H9 (cell line): ENCODE measurements at regions not wholly inside any gene's neighbourhood (a gene's known extent, or its start where the extent isn't known, plus 50 kb on each side); places are given as distances from the start of the nearest gene placed in this dataset.

Experiments used
- DNase-seq: peaks from one replicate; pipeline ENCODE4 v3.0.0-alpha.2; 2017
- H2AFZ ChIP-seq: one replicate; pipeline ENCODE4 v1.6.1; 2013; ENCODE audit warnings: mild to moderate bottlenecking, low read length, control low read depth, moderate library complexity
- H2AK5ac ChIP-seq: 2 replicates; pipeline ENCODE4 v1.6.1; 2013; ENCODE audit warnings: low read length, control low read depth, mixed read lengths; ENCODE audit not compliant: insufficient read length
- H2BK120ac ChIP-seq: one replicate; pipeline ENCODE4 v1.6.1; 2013; ENCODE audit warnings: low read depth, mild to moderate bottlenecking, low read length, control low read depth, inconsistent platforms; ENCODE audit not compliant: poor library complexity, severe bottlenecking
- H2BK12ac ChIP-seq: 2 replicates; pipeline ENCODE4 v1.6.1; 2013; ENCODE audit warnings: low read length, control low read depth, mixed read lengths, low read depth; ENCODE audit not compliant: insufficient read length
- H2BK15ac ChIP-seq: 2 replicates; pipeline ENCODE4 v1.6.1; 2013; ENCODE audit warnings: low read depth, low read length, control low read depth
- H2BK20ac ChIP-seq: one replicate; pipeline ENCODE4 v1.6.1; 2013; ENCODE audit warnings: low read depth, mild to moderate bottlenecking, low read length, control low read depth, inconsistent platforms; ENCODE audit not compliant: poor library complexity, severe bottlenecking
- H2BK5ac ChIP-seq: 2 replicates; pipeline ENCODE4 v1.6.1; 2013; ENCODE audit warnings: low read length, control low read depth, mixed read lengths; ENCODE audit not compliant: insufficient read length
- H3K14ac ChIP-seq: 2 replicates; pipeline ENCODE4 v1.6.1; 2013; ENCODE audit warnings: low read length, control low read depth; ENCODE audit not compliant: insufficient read depth
- H3K18ac ChIP-seq: 2 replicates; pipeline ENCODE4 v1.6.1; 2013; ENCODE audit warnings: low read depth, mild to moderate bottlenecking, mixed read lengths, low read length, control low read depth; ENCODE audit not compliant: insufficient read length
- H3K23ac ChIP-seq: 2 replicates; pipeline ENCODE4 v1.6.1; 2013; ENCODE audit warnings: low read length, control low read depth, mixed read lengths, low read depth; ENCODE audit not compliant: insufficient read length
- H3K23me2 ChIP-seq: 2 replicates; pipeline ENCODE4 v1.6.1; 2013; ENCODE audit warnings: low read depth, mild to moderate bottlenecking, mixed read lengths, low read length, control low read depth; ENCODE audit not compliant: insufficient read length, poor library complexity, severe bottlenecking
- H3K27ac ChIP-seq: 2 replicates; pipeline ENCODE4 v1.5.1; 2013; ENCODE audit warnings: low read length, control low read depth, mixed read lengths, low read depth; ENCODE audit not compliant: insufficient read length
- H3K27me3 ChIP-seq: 2 replicates; pipeline ENCODE4 v1.6.1; 2013; ENCODE audit warnings: low read length, control low read depth, inconsistent platforms; ENCODE audit not compliant: insufficient read depth
- H3K4ac ChIP-seq: 2 replicates; pipeline ENCODE4 v1.6.1; 2013; ENCODE audit warnings: low read depth, mild to moderate bottlenecking, control low read depth, inconsistent platforms, low read length, moderate library complexity
- H3K4me1 ChIP-seq: 2 replicates; pipeline ENCODE4 v1.6.1; 2013; ENCODE audit warnings: low read length, control low read depth, inconsistent platforms; ENCODE audit not compliant: insufficient read depth
- H3K4me2 ChIP-seq: 2 replicates; pipeline ENCODE4 v1.6.1; 2013; ENCODE audit warnings: low read length, control low read depth, mixed read lengths; ENCODE audit not compliant: insufficient read length, insufficient read depth
- H3K56ac ChIP-seq: 2 replicates; pipeline ENCODE4 v1.6.1; 2013; ENCODE audit warnings: low read depth, mild to moderate bottlenecking, mixed read lengths, low read length, control low read depth; ENCODE audit not compliant: insufficient read length
- H3K79me1 ChIP-seq: 2 replicates; pipeline ENCODE4 v1.6.1; 2013; ENCODE audit warnings: low read depth, mild to moderate bottlenecking, moderate library complexity, low read length, control low read depth, inconsistent platforms; ENCODE audit not compliant: insufficient read depth, poor library complexity, severe bottlenecking
- H3K79me2 ChIP-seq: 2 replicates; pipeline ENCODE4 v1.6.1; 2013; ENCODE audit warnings: low read length, control low read depth, inconsistent platforms; ENCODE audit not compliant: insufficient read depth
- H3K9ac ChIP-seq: 2 replicates; pipeline ENCODE4 v1.6.1; 2013; ENCODE audit warnings: low read length, control low read depth, mixed read lengths; ENCODE audit not compliant: insufficient read length; ENCODE audit errors: extremely low read depth
- H3K9me3 ChIP-seq: one replicate; pipeline ENCODE4 v1.6.1; 2013; ENCODE audit warnings: low read depth, low read length, inconsistent platforms; ENCODE audit not compliant: control insufficient read depth
- H3T11ph ChIP-seq: one replicate; pipeline ENCODE4 v1.6.1; 2013; ENCODE audit warnings: mild to moderate bottlenecking, low read length, control low read depth, inconsistent platforms
- H4K20me1 ChIP-seq: one replicate; pipeline ENCODE4 v1.6.1; 2013; ENCODE audit not compliant: control insufficient read depth, insufficient read length, insufficient read depth
- H4K5ac ChIP-seq: 2 replicates; pipeline ENCODE4 v1.6.1; 2013; ENCODE audit warnings: low read depth, mild to moderate bottlenecking, mixed read lengths, low read length, control low read depth; ENCODE audit not compliant: insufficient read length
- H4K8ac ChIP-seq: replicated peaks from 2 replicates; pipeline ENCODE4 v1.6.1; 2013; ENCODE audit warnings: low read length, control low read depth, mixed read lengths, low read depth; ENCODE audit not compliant: insufficient read length
- H4K91ac ChIP-seq: 2 replicates; pipeline ENCODE4 v1.6.1; 2013; ENCODE audit warnings: low read depth, mild to moderate bottlenecking, moderate library complexity, mixed read lengths, low read length, control low read depth; ENCODE audit not compliant: insufficient read length
- H3K27ac Mint-ChIP-seq, 3 experiments: 2 replicates in 2 of 3; 3 replicates in 1 of 3; pipeline ENCODE4 v1.8.0; 2020 to 2021; ENCODE audit warnings: mixed read lengths in 3 of 3, mild to moderate bottlenecking in 1 of 3, moderate library complexity in 1 of 3
- H3K27me3 Mint-ChIP-seq: 2 replicates; pipeline ENCODE4 v1.8.0; 2021; ENCODE audit warnings: low read depth, mild to moderate bottlenecking, moderate library complexity, mixed read lengths
- H3K36me3 Mint-ChIP-seq, 3 experiments: 2 replicates in 2 of 3; 3 replicates in 1 of 3; pipeline ENCODE4 v1.8.0; 2020 to 2021; ENCODE audit warnings: low read depth in 3 of 3, mixed read lengths in 3 of 3; ENCODE audit not compliant: insufficient read depth in 1 of 3
- H3K4me1 Mint-ChIP-seq, 2 experiments: 2 replicates each; pipeline ENCODE4 v1.8.0; 2020; ENCODE audit warnings: mixed read lengths in 2 of 2
- H3K4me3 Mint-ChIP-seq, 2 experiments: 2 replicates in 1 of 2; 3 replicates in 1 of 2; pipeline ENCODE4 v1.8.0; 2020 to 2021; ENCODE audit warnings: mild to moderate bottlenecking in 2 of 2, mixed read lengths in 2 of 2, moderate library complexity in 1 of 2
- H3K9me3 Mint-ChIP-seq, 2 experiments: 2 replicates in 1 of 2; 3 replicates in 1 of 2; pipeline ENCODE4 v1.8.0; 2020; ENCODE audit warnings: mild to moderate bottlenecking in 2 of 2, mixed read lengths in 2 of 2, moderate library complexity in 1 of 2
- WGBS: extraction: QIAGEN DNeasy Blood & Tissue Kit; methylation state at CpG from one replicate; pipeline ENCODE4 v1.1.7; 2013; ENCODE audit warnings: missing lambda C conversion rate, low lambda C conversion rate, mixed read lengths; ENCODE audit not compliant: insufficient read length; ENCODE audit errors: extremely low coverage; 5-methylcytosine and 5-hydroxymethylcytosine counted together
- TF ChIP-seq, protein P1 (sequence below): fragments of 200-600 bp; sonication (generic); conservative IDR thresholded peaks from 3 replicates; pipeline ENCODE4 v1.8.0; 2021; ENCODE audit warnings: antibody characterized with exemption, mild to moderate bottlenecking

DNA sequence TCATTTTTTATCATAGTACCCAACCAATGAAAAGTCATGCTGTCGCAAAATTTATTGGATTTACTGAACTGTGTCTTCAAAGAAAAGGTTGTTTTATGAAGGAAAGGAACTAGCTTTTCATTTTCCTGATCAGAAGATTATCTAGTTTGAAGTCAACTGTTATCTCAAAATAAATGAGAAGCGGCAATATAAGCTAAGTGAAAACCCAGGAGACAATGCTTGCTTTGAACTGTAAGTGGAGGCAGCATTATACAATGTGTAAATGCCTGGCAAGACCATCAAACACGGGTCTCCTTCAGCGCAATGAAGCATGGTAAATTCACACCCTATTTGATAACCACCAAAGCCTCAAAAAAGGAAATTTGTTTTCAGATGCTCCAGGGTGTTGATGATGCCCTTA, 134.4 kb upstream of the PTBP2 start:
- no peaks in the 10 kb centered on the region for H4K20me1 ChIP-seq
- no peak overlapping the region for H4K91ac ChIP-seq
- H3K56ac ChIP-seq, result no peak overlapping the region
- no peak overlapping the region for H3K18ac ChIP-seq
- no CpG with 5 or more reads among the region's 4 CpGs for WGBS
- H3K14ac ChIP-seq, result no peak overlapping the region
- no peak overlapping the region for H2AK5ac ChIP-seq
- no peak overlapping the region for H2BK20ac ChIP-seq
- H3K4me2 ChIP-seq, result no peak overlapping the region
- no peak overlapping the region for H2BK120ac ChIP-seq
- no peaks in the 10 kb centered on the region for H3K79me2 ChIP-seq
- no peaks in the 10 kb centered on the region for H3K79me1 ChIP-seq
- no peak for DNase-seq
- peaks cover 8 to 18% of the 10 kb centered on the region in 2 experiments for H3K4me1 Mint-ChIP-seq
- H3K4me1 ChIP-seq, result 0 out of 2 replicates have a peak, but pooled peaks cover 4% of the 10 kb centered on the region
- H3K23ac ChIP-seq, result no peak overlapping the region
- no peak overlapping the region for H3K27ac ChIP-seq
- no peak overlapping the region for H3K4me3 Mint-ChIP-seq
- no peak overlapping the region for H2BK5ac ChIP-seq
- H3K9me3 ChIP-seq, result no peaks in the 10 kb centered on the region
- no peak overlapping the region for H2AFZ ChIP-seq
- no peaks in the 10 kb centered on the region for H3K9me3 Mint-ChIP-seq
- no peak overlapping the region for H4K8ac ChIP-seq
- no peak overlapping the region for H3K9ac ChIP-seq
- H3K27ac Mint-ChIP-seq, result no peak overlapping the region
- no peaks in the 10 kb centered on the region for H3K23me2 ChIP-seq
- H3K27me3 ChIP-seq, result no peaks in the 10 kb centered on the region
- TF ChIP-seq, protein P1, sequence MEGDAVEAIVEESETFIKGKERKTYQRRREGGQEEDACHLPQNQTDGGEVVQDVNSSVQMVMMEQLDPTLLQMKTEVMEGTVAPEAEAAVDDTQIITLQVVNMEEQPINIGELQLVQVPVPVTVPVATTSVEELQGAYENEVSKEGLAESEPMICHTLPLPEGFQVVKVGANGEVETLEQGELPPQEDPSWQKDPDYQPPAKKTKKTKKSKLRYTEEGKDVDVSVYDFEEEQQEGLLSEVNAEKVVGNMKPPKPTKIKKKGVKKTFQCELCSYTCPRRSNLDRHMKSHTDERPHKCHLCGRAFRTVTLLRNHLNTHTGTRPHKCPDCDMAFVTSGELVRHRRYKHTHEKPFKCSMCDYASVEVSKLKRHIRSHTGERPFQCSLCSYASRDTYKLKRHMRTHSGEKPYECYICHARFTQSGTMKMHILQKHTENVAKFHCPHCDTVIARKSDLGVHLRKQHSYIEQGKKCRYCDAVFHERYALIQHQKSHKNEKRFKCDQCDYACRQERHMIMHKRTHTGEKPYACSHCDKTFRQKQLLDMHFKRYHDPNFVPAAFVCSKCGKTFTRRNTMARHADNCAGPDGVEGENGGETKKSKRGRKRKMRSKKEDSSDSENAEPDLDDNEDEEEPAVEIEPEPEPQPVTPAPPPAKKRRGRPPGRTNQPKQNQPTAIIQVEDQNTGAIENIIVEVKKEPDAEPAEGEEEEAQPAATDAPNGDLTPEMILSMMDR, result no peak
- H2BK12ac ChIP-seq, result no peak overlapping the region
- no peaks in the 10 kb centered on the region; a peak in 1 of 7 replicates for H3K36me3 Mint-ChIP-seq
- H3K27me3 Mint-ChIP-seq, result no peaks in the 10 kb centered on the region
- no peak overlapping the region for H4K5ac ChIP-seq
- no peak overlapping the region for H3K4ac ChIP-seq
- H3T11ph ChIP-seq, result no peak overlapping the region
- no peak overlapping the region for H2BK15ac ChIP-seq
